ENCODE measurements at regions not wholly inside any gene's neighbourhood (a gene's known extent, or its start where the extent isn't known, plus 50 kb on each side); places are given as distances from the start of the nearest gene placed in this dataset.
"Not testable (repeated sequence)": the region's sequence is repeated elsewhere in the genome, so short reads cannot be mapped to it uniquely, and the experiment has no call there.

GRCh38 chr12:25886396-25886795 lies 72.1 kb upstream of the RASSF8 start (continued):
- TF ChIP-seq TAF1 (conservative IDR thresholded peaks at IDR 0.05): no peak
- no peak for TF ChIP-seq HNF4G (IDR thresholded peaks at IDR 0.05)
- TF ChIP-seq YY1 (IDR thresholded peaks at IDR 0.05): no peak
- no peak for TF ChIP-seq CTCF (IDR thresholded peaks at IDR 0.05; ENCODE audit: low read depth, low read length, missing input control)
- TF ChIP-seq FOXA2 (IDR thresholded peaks at IDR 0.05): no peak
- TF ChIP-seq RXRA (IDR thresholded peaks at IDR 0.05): no peak

- H3K4me1 ChIP-seq (ENCODE audit: control insufficient read depth in 4 of 4, insufficient read depth in 4 of 4, low read length in 3 of 4): no peaks in the 10 kb centered on the region
- H3K27ac ChIP-seq (ENCODE audit: low read depth in 1 of 2, low read length in 2 of 2): no peak overlapping the region
- DNase-seq (ENCODE audit: low spot score): no peak
- TF ChIP-seq RAD21 (IDR thresholded peaks at IDR 0.05) (no peak), ATF3 (IDR thresholded peaks at IDR 0.05) (no peak), SP1 (IDR thresholded peaks at IDR 0.05) (no peak), REST (IDR thresholded peaks at IDR 0.05) (no peak), FOXA1 (IDR thresholded peaks at IDR 0.05) (no peak), YY1 (IDR thresholded peaks at IDR 0.05) (no peak), FOXA2 (IDR thresholded peaks at IDR 0.05) (no peak), RXRA (IDR thresholded peaks at IDR 0.05) (no peak), HNF4G (IDR thresholded peaks at IDR 0.05) (no peak), NR2F2 (IDR thresholded peaks at IDR 0.05) (no peak), GABPA (IDR thresholded peaks at IDR 0.05 in 1 of 2, conservative IDR thresholded peaks at IDR 0.05 in 1 of 2) (no peak)
- no peak overlapping the region for H3K4me3 ChIP-seq (ENCODE audit: low read depth in 1 of 3, low read length in 3 of 3)
- H3K9me3 ChIP-seq (ENCODE audit: control insufficient read depth in 4 of 4, low read length in 3 of 4): no peaks in the 10 kb centered on the region
- no peaks in the 10 kb centered on the region for H3K36me3 ChIP-seq (ENCODE audit: control insufficient read depth in 4 of 4, insufficient read depth in 3 of 4, low read depth in 1 of 4, low read length in 3 of 4)
- 51% methylated on average over 3 of the region's 3 CpGs for WGBS
- H3K9ac ChIP-seq (ENCODE audit: low read depth in 1 of 2, low read length in 2 of 2): no peak overlapping the region
- no peaks in the 10 kb centered on the region for H3K27me3 ChIP-seq (ENCODE audit: control insufficient read depth in 4 of 4, insufficient read depth in 4 of 4, low read length in 3 of 4)
These were observed 71.1 kb upstream of the RASSF8 start for GRCh38 chr12:25887367-25887766.

GRCh38 chr12:25889185-25889584 lies 69.3 kb upstream of the RASSF8 start:
- no peaks in the 10 kb centered on the region for H3K27me3 ChIP-seq (ENCODE audit: control insufficient read depth in 4 of 4, insufficient read depth in 4 of 4, low read length in 3 of 4)
- no peak overlapping the region for H3K27ac ChIP-seq (ENCODE audit: low read depth in 1 of 2, low read length in 2 of 2)
- WGBS: 37% methylated on average over 6 of the region's 6 CpGs
- DNase-seq (ENCODE audit: low spot score): no peak
- H3K4me3 ChIP-seq (ENCODE audit: low read depth in 1 of 3, low read length in 3 of 3): no peak overlapping the region
- H3K36me3 ChIP-seq (ENCODE audit: control insufficient read depth in 4 of 4, insufficient read depth in 3 of 4, low read depth in 1 of 4, low read length in 3 of 4): no peaks in the 10 kb centered on the region
- H3K4me1 ChIP-seq (ENCODE audit: control insufficient read depth in 4 of 4, insufficient read depth in 4 of 4, low read length in 3 of 4): no peaks in the 10 kb centered on the region
- peaks cover 0 to 2% (median 0%) of the 10 kb centered on the region in 4 donors for H3K9me3 ChIP-seq (ENCODE audit: control insufficient read depth in 4 of 4, low read length in 3 of 4)
- TF ChIP-seq HNF4G (IDR thresholded peaks at IDR 0.05): no peak
- no peak for TF ChIP-seq NR2F2 (IDR thresholded peaks at IDR 0.05)
- no peak for TF ChIP-seq REST (IDR thresholded peaks at IDR 0.05)
- TF ChIP-seq FOXA1 (IDR thresholded peaks at IDR 0.05): no peak
- TF ChIP-seq TAF1 (conservative IDR thresholded peaks at IDR 0.05): no peak
- TF ChIP-seq EGR1 (IDR thresholded peaks at IDR 0.05; ENCODE audit: low read depth in 2 of 2): no peak
- TF ChIP-seq FOXA2 (IDR thresholded peaks at IDR 0.05): no peak
- TF ChIP-seq RXRA (IDR thresholded peaks at IDR 0.05): no peak
- no peak for TF ChIP-seq CTCF (IDR thresholded peaks at IDR 0.05; ENCODE audit: low read depth, low read length, missing input control)
- no peak overlapping the region for H3K9ac ChIP-seq (ENCODE audit: low read depth in 1 of 2, low read length in 2 of 2)

GRCh38 chr12:25891095-25891494 lies 67.4 kb upstream of the RASSF8 start:
- not testable (repeated sequence) for H3K4me1 ChIP-seq (ENCODE audit: control insufficient read depth in 4 of 4, insufficient read depth in 4 of 4, low read length in 3 of 4)

More at GRCh38 chr12:25891095-25891494, 67.4 kb upstream of the RASSF8 start:
- 88% methylated on average over 6 of the region's 6 CpGs for WGBS
- H3K9ac ChIP-seq (ENCODE audit: low read depth in 1 of 2, low read length in 2 of 2); H3K27me3 ChIP-seq (ENCODE audit: control insufficient read depth in 4 of 4, insufficient read depth in 4 of 4, low read length in 3 of 4); H3K27ac ChIP-seq (ENCODE audit: low read depth in 1 of 2, low read length in 2 of 2); DNase-seq (ENCODE audit: low spot score); H3K36me3 ChIP-seq (ENCODE audit: control insufficient read depth in 4 of 4, insufficient read depth in 3 of 4, low read depth in 1 of 4, low read length in 3 of 4); H3K4me3 ChIP-seq (ENCODE audit: low read depth in 1 of 3, low read length in 3 of 3); H3K9me3 ChIP-seq (ENCODE audit: control insufficient read depth in 4 of 4, low read length in 3 of 4): not testable (repeated sequence)

Measured in liver (tissue), 8 donors.